ENCODE measurements at regions not wholly inside any gene's neighbourhood (a gene's known extent, or its start where the extent isn't known, plus 50 kb on each side); places are given as distances from the start of the nearest gene placed in this dataset.

- intact Hi-C loops (cut with DNase I) = no loop called here
- Histone ChIP-seq H3K27ac (no peak overlapping the region), H3K9me3 (no peaks in the 10 kb centered on the region), H3K4me3 (no peak overlapping the region), H3K27me3 (no peaks in the 10 kb centered on the region), H3K36me3 (no peaks in the 10 kb centered on the region), H3K4me1 (no peaks in the 10 kb centered on the region)
- DNase-seq = no peak
- ATAC-seq = no peak
- FAIRE-seq = no peak
- TF ChIP-seq CTCF (IDR thresholded peaks at IDR 0.05) = no peak
- 68 to 72% methylated on average over 2 of the region's 2 CpGs for WGBS, 2 donors
Observed at GRCh38 chr11:127559978-127560377, 559.4 kb upstream of the KIRREL3 start.

GRCh38 chr11:127552446-127552845, 551.9 kb upstream of the KIRREL3 start:
- intact Hi-C loops (cut with DNase I) = no loop called here
- DNase-seq (no peak), ATAC-seq (no peak), FAIRE-seq (no peak)
- Histone ChIP-seq H3K27me3 (no peaks in the 10 kb centered on the region), H3K4me1 (no peaks in the 10 kb centered on the region), H3K4me3 (no peak overlapping the region), H3K9me3 (no peaks in the 10 kb centered on the region), H3K36me3 (no peaks in the 10 kb centered on the region), H3K27ac (no peak overlapping the region)
- TF ChIP-seq CTCF (IDR thresholded peaks at IDR 0.05) = no peak
- WGBS, 2 donors = 83 to 89% methylated on average over 6 of the region's 6 CpGs

GRCh38 chr11:127531167-127531566, 530.6 kb upstream of the KIRREL3 start:
- Histone ChIP-seq H3K4me1 (no peaks in the 10 kb centered on the region), H3K4me3 (no peak overlapping the region), H3K27me3 (no peaks in the 10 kb centered on the region), H3K27ac (no peak overlapping the region), H3K9me3 (no peaks in the 10 kb centered on the region), H3K36me3 (no peaks in the 10 kb centered on the region)
- WGBS, 2 donors = 38 to 39% methylated on average over 3 of the region's 3 CpGs
- intact Hi-C loops (cut with DNase I) = no loop called here
- FAIRE-seq = no peak
- no peak for ATAC-seq
- DNase-seq = no peak
- no peak for TF ChIP-seq CTCF (IDR thresholded peaks at IDR 0.05)

GRCh38 chr11:127528297-127528696, 527.7 kb upstream of the KIRREL3 start:
- H3K27me3 ChIP-seq = no peaks in the 10 kb centered on the region
- no peak overlapping the region for H3K27ac ChIP-seq
- TF ChIP-seq CTCF (IDR thresholded peaks at IDR 0.05) = no peak
- intact Hi-C loops (cut with DNase I) = no loop called here
- no peak overlapping the region for H3K4me3 ChIP-seq
- no peaks in the 10 kb centered on the region for H3K36me3 ChIP-seq
- no peaks in the 10 kb centered on the region for H3K9me3 ChIP-seq
- peaks cover 7 to 10% (median 8%) of the 10 kb centered on the region in 3 donors for H3K4me1 ChIP-seq
- WGBS, 2 donors = 69 to 83% methylated on average over 3 of the region's 3 CpGs
- FAIRE-seq = no peak
- DNase-seq = no peak
- no peak for ATAC-seq

GRCh38 chr11:127524618-127525017, 524.0 kb upstream of the KIRREL3 start:
- ATAC-seq = peak; percentile 66 to 90 (median 68)
- Histone ChIP-seq H3K9me3 (no peaks in the 10 kb centered on the region), H3K27ac (no peak overlapping the region), H3K36me3 (no peaks in the 10 kb centered on the region), H3K27me3 (no peaks in the 10 kb centered on the region), H3K4me1 (peaks cover 7 to 10% (median 8%) of the 10 kb centered on the region in 3 donors), H3K4me3 (no peak overlapping the region)
- intact Hi-C loops (cut with DNase I) = no loop called here
- 9 to 12% methylated on average over 4 of the region's 4 CpGs for WGBS, 2 donors
- TF ChIP-seq CTCF (IDR thresholded peaks at IDR 0.05) = no peak
- no peak for FAIRE-seq
- peak in 3 of 6 donors; percentile 15 to 20 (median 15) for DNase-seq

Data from pancreas (tissue), 10 donors.